Panc1 (cell line): ENCODE measurements at regions not wholly inside any gene's neighbourhood (a gene's known extent, or its start where the extent isn't known, plus 50 kb on each side); places are given as distances from the start of the nearest gene placed in this dataset.

Experiments used
- ATAC-seq: fragments of 200-7000 bp; cut with Tn5 transposase; 2 replicates; pipeline ENCODE4 v1.9.1; 2020; ENCODE audit warnings: mild to moderate bottlenecking, moderate library complexity
- BruUV-seq: library from RNA; stranded (reverse); fragments of 400-500 nt; replicated peaks from 2 replicates; lab custom pipeline; 2021; lab: Mats Ljungman, UMichigan
- CTCF ChIA-PET: fragments of 300-600 bp; sonication (Branson Sonifier 250); formaldehyde crosslinking; loops from one replicate; lab custom pipeline; 2022; ENCODE audit warnings: antibody characterized with exemption; lab: Charles Lee
- POLR2A ChIA-PET: fragments of 300-600 bp; sonication (Branson Sonifier 250); formaldehyde crosslinking; loops from one replicate; lab custom pipeline; 2022; ENCODE audit warnings: antibody characterized with exemption; lab: Charles Lee
- DNase-seq: peaks from one replicate; pipeline ENCODE4 v3.0.0-alpha.2; 2010; ENCODE audit warnings: low read depth, low spot score
- H3K27ac ChIP-seq: 2 replicates; pipeline ENCODE4 v1.5.1; 2011; ENCODE audit warnings: mild to moderate bottlenecking, low read length, inconsistent platforms
- H3K27me3 ChIP-seq: fragments of 200-500 bp; sonication (Bioruptor generic); 2 replicates; pipeline ENCODE4 v1.6.0; 2014; ENCODE audit warnings: low read length, inconsistent platforms; ENCODE audit not compliant: control insufficient read depth, insufficient read depth
- H3K36me3 ChIP-seq: fragments of 200-500 bp; sonication (Bioruptor generic); 2 replicates; pipeline ENCODE4 v1.5.1; 2014; ENCODE audit warnings: inconsistent platforms, mild to moderate bottlenecking, low read length, moderate library complexity; ENCODE audit not compliant: control insufficient read depth, insufficient read depth
- H3K4me1 ChIP-seq: 2 replicates; pipeline ENCODE4 v1.5.1; 2011; ENCODE audit warnings: inconsistent platforms, mild to moderate bottlenecking, low read length, moderate library complexity; ENCODE audit not compliant: control insufficient read depth, insufficient read depth
- H3K4me3 ChIP-seq, 2 experiments: 2 replicates each; pipeline ENCODE4 v1.5.1; 2011 to 2012; ENCODE audit warnings: low read depth in 2 of 2, low read length in 2 of 2, mild to moderate bottlenecking in 2 of 2, inconsistent platforms in 1 of 2, moderate library complexity in 1 of 2
- H3K9me3 ChIP-seq: fragments of 200-500 bp; sonication (Bioruptor generic); 2 replicates; pipeline ENCODE4 v1.5.1; 2014; ENCODE audit warnings: low read depth, mild to moderate bottlenecking, inconsistent platforms, low read length, moderate library complexity; ENCODE audit not compliant: control insufficient read depth, insufficient read depth
- POLR2AphosphoS5 ChIP-seq: IDR thresholded peaks from 2 replicates; pipeline ENCODE4 v1.6.1; 2012; ENCODE audit warnings: mild to moderate bottlenecking, low read depth, low read length, moderate library complexity
- SIN3A ChIP-seq: IDR thresholded peaks from 2 replicates; pipeline ENCODE4 v1.6.1; 2012; ENCODE audit warnings: low read depth, mild to moderate bottlenecking, low read length, moderate library complexity, borderline replicate concordance; ENCODE audit not compliant: insufficient read depth
- TCF7L2 ChIP-seq: IDR thresholded peaks from 2 replicates; pipeline ENCODE4 v1.6.1; 2011; ENCODE audit warnings: mild to moderate bottlenecking, low read depth, low read length, inconsistent platforms
- in situ Hi-C: cut with HindIII; loops from 2 replicates; pipeline ENCODE4 v1.10.0; 2016; ENCODE audit warnings: low sequenced_read_pairs, low pct_unique_long_range_greater_than_20kb
- intact Hi-C: fragments of 100-400 bp; cut with micrococcal nuclease; formaldehyde crosslinking; loops from one replicate; pipeline ENCODE4 v1.10.0; 2022; ENCODE audit not compliant: unreplicated experiment
- TF ChIP-seq, protein P1 (sequence below): fragments of 450-650 bp; IDR thresholded peaks from 2 replicates; pipeline ENCODE4 v1.5.1; 2017; ENCODE audit warnings: mild to moderate bottlenecking
- TF ChIP-seq, protein P2 (sequence below), 2 experiments: IDR thresholded peaks; 2 replicates each; pipeline ENCODE4 v1.6.1; 2011 to 2012; ENCODE audit warnings: low read depth in 2 of 2, control low read depth in 1 of 2, low read length in 1 of 2, mild to moderate bottlenecking in 1 of 2, moderate library complexity in 1 of 2; ENCODE audit not compliant: insufficient read depth in 1 of 2

DNA sequence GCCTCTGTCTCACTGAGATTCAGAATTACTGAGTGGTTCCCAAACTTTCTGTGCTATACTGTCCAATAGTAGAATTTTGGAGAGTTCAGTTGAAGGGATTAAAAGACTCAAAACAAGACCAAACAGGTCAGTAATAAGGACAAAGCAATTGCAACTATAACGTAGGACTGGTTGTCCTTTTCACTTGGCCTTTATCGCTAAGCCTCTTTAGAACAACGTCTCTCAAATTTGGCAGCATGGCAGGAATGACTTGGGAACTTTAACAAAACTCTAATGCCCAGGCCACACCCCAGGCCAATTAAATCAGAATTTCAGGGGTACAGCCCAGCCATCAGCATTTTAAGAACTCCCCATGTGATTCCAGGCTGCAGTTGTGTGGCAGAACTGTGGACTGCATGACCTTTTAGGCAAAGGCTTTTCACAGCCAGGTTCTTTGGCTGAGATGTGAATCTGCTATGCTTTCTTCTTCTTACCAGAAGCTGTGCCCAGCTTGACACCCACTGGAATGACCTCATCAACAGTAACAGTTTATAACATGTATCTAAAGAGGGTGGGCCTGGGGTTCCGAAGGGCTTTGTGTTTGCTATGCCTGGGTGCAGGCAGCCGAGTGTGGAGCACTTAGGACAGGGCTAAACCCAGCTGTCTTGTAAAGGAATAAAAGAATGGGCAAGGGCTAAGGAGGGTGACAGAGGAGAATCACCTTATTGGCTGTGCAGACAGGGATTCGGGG lies 226.2 kb upstream of the PRICKLE2 start:
- ChIA-PET CTCF (no interaction called here), POLR2A (no interaction called here)
- intact Hi-C loops (no loop called here), in situ Hi-C loops (no loop called here)
- BruUV-seq = no TSS peak
- H3K4me3 ChIP-seq = no peak overlapping the region
- no peaks in the 10 kb centered on the region; the same call in 1 of the 2 replicates for H3K27me3 ChIP-seq
- no peaks in the 10 kb centered on the region for H3K4me1 ChIP-seq
- no peak for DNase-seq
- no peak overlapping the region for H3K27ac ChIP-seq
- no peaks in the 10 kb centered on the region for H3K9me3 ChIP-seq
- no peak for ATAC-seq
- TF ChIP-seq POLR2AphosphoS5 (no peak), TCF7L2 (no peak), SIN3A (no peak)
- TF ChIP-seq, protein P1, sequence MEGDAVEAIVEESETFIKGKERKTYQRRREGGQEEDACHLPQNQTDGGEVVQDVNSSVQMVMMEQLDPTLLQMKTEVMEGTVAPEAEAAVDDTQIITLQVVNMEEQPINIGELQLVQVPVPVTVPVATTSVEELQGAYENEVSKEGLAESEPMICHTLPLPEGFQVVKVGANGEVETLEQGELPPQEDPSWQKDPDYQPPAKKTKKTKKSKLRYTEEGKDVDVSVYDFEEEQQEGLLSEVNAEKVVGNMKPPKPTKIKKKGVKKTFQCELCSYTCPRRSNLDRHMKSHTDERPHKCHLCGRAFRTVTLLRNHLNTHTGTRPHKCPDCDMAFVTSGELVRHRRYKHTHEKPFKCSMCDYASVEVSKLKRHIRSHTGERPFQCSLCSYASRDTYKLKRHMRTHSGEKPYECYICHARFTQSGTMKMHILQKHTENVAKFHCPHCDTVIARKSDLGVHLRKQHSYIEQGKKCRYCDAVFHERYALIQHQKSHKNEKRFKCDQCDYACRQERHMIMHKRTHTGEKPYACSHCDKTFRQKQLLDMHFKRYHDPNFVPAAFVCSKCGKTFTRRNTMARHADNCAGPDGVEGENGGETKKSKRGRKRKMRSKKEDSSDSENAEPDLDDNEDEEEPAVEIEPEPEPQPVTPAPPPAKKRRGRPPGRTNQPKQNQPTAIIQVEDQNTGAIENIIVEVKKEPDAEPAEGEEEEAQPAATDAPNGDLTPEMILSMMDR = no peak
- TF ChIP-seq, protein P2, sequence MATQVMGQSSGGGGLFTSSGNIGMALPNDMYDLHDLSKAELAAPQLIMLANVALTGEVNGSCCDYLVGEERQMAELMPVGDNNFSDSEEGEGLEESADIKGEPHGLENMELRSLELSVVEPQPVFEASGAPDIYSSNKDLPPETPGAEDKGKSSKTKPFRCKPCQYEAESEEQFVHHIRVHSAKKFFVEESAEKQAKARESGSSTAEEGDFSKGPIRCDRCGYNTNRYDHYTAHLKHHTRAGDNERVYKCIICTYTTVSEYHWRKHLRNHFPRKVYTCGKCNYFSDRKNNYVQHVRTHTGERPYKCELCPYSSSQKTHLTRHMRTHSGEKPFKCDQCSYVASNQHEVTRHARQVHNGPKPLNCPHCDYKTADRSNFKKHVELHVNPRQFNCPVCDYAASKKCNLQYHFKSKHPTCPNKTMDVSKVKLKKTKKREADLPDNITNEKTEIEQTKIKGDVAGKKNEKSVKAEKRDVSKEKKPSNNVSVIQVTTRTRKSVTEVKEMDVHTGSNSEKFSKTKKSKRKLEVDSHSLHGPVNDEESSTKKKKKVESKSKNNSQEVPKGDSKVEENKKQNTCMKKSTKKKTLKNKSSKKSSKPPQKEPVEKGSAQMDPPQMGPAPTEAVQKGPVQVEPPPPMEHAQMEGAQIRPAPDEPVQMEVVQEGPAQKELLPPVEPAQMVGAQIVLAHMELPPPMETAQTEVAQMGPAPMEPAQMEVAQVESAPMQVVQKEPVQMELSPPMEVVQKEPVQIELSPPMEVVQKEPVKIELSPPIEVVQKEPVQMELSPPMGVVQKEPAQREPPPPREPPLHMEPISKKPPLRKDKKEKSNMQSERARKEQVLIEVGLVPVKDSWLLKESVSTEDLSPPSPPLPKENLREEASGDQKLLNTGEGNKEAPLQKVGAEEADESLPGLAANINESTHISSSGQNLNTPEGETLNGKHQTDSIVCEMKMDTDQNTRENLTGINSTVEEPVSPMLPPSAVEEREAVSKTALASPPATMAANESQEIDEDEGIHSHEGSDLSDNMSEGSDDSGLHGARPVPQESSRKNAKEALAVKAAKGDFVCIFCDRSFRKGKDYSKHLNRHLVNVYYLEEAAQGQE (IDR thresholded peaks at IDR 0.05; ENCODE audit: insufficient read depth in 1 of 2, low read depth in 2 of 2, low read length in 1 of 2) = no peak
- H3K36me3 ChIP-seq = no peaks in the 10 kb centered on the region

GRCh38 chr3:64450396-64450956 lies 225.2 kb upstream of the PRICKLE2 start:
- Histone ChIP-seq H3K9me3 (no peaks in the 10 kb centered on the region), H3K4me3 (no peak overlapping the region), H3K27ac (no peak overlapping the region), H3K4me1 (no peaks in the 10 kb centered on the region), H3K36me3 (no peaks in the 10 kb centered on the region), H3K27me3 (peaks cover 4% of the 10 kb centered on the region; the same call in 1 of the 2 replicates)
- no peak for DNase-seq
- in situ Hi-C loops = no loop called here
- POLR2A ChIA-PET = no interaction called here
- no peak for ATAC-seq
- intact Hi-C loops = no loop called here
- BruUV-seq = no TSS peak
- CTCF ChIA-PET = no interaction called here
- TF ChIP-seq SIN3A = no peak
- no peak for TF ChIP-seq POLR2AphosphoS5
- TF ChIP-seq, protein P2 (IDR thresholded peaks at IDR 0.05; ENCODE audit: insufficient read depth in 1 of 2, low read depth in 2 of 2, low read length in 1 of 2) = no peak
- TF ChIP-seq, protein P1 = no peak
- no peak for TF ChIP-seq TCF7L2
